Panc1 (cell line): ENCODE measurements at regions not wholly inside any gene's neighbourhood (a gene's known extent, or its start where the extent isn't known, plus 50 kb on each side); places are given as distances from the start of the nearest gene placed in this dataset.

ENCODE experiments used
- ATAC-seq: fragments of 200-7000 bp; cut with Tn5 transposase; 2 replicates; pipeline ENCODE4 v1.9.1; 2020; ENCODE audit warnings: mild to moderate bottlenecking, moderate library complexity
- BruUV-seq: library from RNA; stranded (reverse); fragments of 400-500 nt; replicated peaks from 2 replicates; lab custom pipeline; 2021; lab: Mats Ljungman, UMichigan
- CTCF ChIA-PET: fragments of 300-600 bp; sonication (Branson Sonifier 250); formaldehyde crosslinking; loops from one replicate; lab custom pipeline; 2022; ENCODE audit warnings: antibody characterized with exemption; lab: Charles Lee
- POLR2A ChIA-PET: fragments of 300-600 bp; sonication (Branson Sonifier 250); formaldehyde crosslinking; loops from one replicate; lab custom pipeline; 2022; ENCODE audit warnings: antibody characterized with exemption; lab: Charles Lee
- DNase-seq: peaks from one replicate; pipeline ENCODE4 v3.0.0-alpha.2; 2010; ENCODE audit warnings: low read depth, low spot score
- H3K27ac ChIP-seq: 2 replicates; pipeline ENCODE4 v1.5.1; 2011; ENCODE audit warnings: mild to moderate bottlenecking, low read length, inconsistent platforms
- H3K27me3 ChIP-seq: fragments of 200-500 bp; sonication (Bioruptor generic); 2 replicates; pipeline ENCODE4 v1.6.0; 2014; ENCODE audit warnings: low read length, inconsistent platforms; ENCODE audit not compliant: control insufficient read depth, insufficient read depth
- H3K36me3 ChIP-seq: fragments of 200-500 bp; sonication (Bioruptor generic); 2 replicates; pipeline ENCODE4 v1.5.1; 2014; ENCODE audit warnings: inconsistent platforms, mild to moderate bottlenecking, low read length, moderate library complexity; ENCODE audit not compliant: control insufficient read depth, insufficient read depth
- H3K4me1 ChIP-seq: 2 replicates; pipeline ENCODE4 v1.5.1; 2011; ENCODE audit warnings: inconsistent platforms, mild to moderate bottlenecking, low read length, moderate library complexity; ENCODE audit not compliant: control insufficient read depth, insufficient read depth
- H3K4me3 ChIP-seq, 2 experiments: 2 replicates each; pipeline ENCODE4 v1.5.1; 2011 to 2012; ENCODE audit warnings: low read depth in 2 of 2, low read length in 2 of 2, mild to moderate bottlenecking in 2 of 2, inconsistent platforms in 1 of 2, moderate library complexity in 1 of 2
- H3K9me3 ChIP-seq: fragments of 200-500 bp; sonication (Bioruptor generic); 2 replicates; pipeline ENCODE4 v1.5.1; 2014; ENCODE audit warnings: low read depth, mild to moderate bottlenecking, inconsistent platforms, low read length, moderate library complexity; ENCODE audit not compliant: control insufficient read depth, insufficient read depth
- POLR2AphosphoS5 ChIP-seq: IDR thresholded peaks from 2 replicates; pipeline ENCODE4 v1.6.1; 2012; ENCODE audit warnings: mild to moderate bottlenecking, low read depth, low read length, moderate library complexity
- SIN3A ChIP-seq: IDR thresholded peaks from 2 replicates; pipeline ENCODE4 v1.6.1; 2012; ENCODE audit warnings: low read depth, mild to moderate bottlenecking, low read length, moderate library complexity, borderline replicate concordance; ENCODE audit not compliant: insufficient read depth
- TCF7L2 ChIP-seq: IDR thresholded peaks from 2 replicates; pipeline ENCODE4 v1.6.1; 2011; ENCODE audit warnings: mild to moderate bottlenecking, low read depth, low read length, inconsistent platforms
- in situ Hi-C: cut with HindIII; loops from 2 replicates; pipeline ENCODE4 v1.10.0; 2016; ENCODE audit warnings: low sequenced_read_pairs, low pct_unique_long_range_greater_than_20kb
- intact Hi-C: fragments of 100-400 bp; cut with micrococcal nuclease; formaldehyde crosslinking; loops from one replicate; pipeline ENCODE4 v1.10.0; 2022; ENCODE audit not compliant: unreplicated experiment
- TF ChIP-seq, protein P1 (sequence below): fragments of 450-650 bp; IDR thresholded peaks from 2 replicates; pipeline ENCODE4 v1.5.1; 2017; ENCODE audit warnings: mild to moderate bottlenecking
- TF ChIP-seq, protein P2 (sequence below), 2 experiments: IDR thresholded peaks; 2 replicates each; pipeline ENCODE4 v1.6.1; 2011 to 2012; ENCODE audit warnings: low read depth in 2 of 2, control low read depth in 1 of 2, low read length in 1 of 2, mild to moderate bottlenecking in 1 of 2, moderate library complexity in 1 of 2; ENCODE audit not compliant: insufficient read depth in 1 of 2

DNA sequence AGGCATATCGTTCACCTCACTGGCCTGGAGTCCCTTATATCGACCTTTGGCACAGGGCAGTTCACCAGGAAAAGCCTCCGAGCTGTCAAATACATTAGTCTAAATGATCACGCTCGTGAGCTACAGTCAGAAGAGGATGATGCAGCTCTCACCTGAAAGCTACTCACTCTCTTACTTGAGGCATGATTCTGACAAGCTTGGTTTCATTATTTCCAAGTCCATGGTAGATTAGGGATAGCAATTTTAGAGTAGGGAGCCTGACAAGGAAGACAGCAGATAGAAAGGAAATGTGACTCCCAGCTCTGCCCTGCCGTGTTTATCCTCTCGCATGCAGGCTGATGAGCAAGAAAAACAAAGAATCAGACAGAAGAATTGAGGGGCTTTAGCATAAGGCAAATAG, 98.0 kb upstream of the MAP1B start:
- DNase-seq (no peak), ATAC-seq (no peak)
- Histone ChIP-seq H3K27me3 (peaks cover 18% of the 10 kb centered on the region), H3K27ac (no peak overlapping the region), H3K36me3 (no peaks in the 10 kb centered on the region), H3K9me3 (no peaks in the 10 kb centered on the region), H3K4me3 (no peak overlapping the region), H3K4me1 (no peaks in the 10 kb centered on the region)
- no TSS peak for BruUV-seq
- ChIA-PET POLR2A (no interaction called here), CTCF (no interaction called here)
- intact Hi-C loops (no loop called here), in situ Hi-C loops (no loop called here)
- TF ChIP-seq, protein P1, sequence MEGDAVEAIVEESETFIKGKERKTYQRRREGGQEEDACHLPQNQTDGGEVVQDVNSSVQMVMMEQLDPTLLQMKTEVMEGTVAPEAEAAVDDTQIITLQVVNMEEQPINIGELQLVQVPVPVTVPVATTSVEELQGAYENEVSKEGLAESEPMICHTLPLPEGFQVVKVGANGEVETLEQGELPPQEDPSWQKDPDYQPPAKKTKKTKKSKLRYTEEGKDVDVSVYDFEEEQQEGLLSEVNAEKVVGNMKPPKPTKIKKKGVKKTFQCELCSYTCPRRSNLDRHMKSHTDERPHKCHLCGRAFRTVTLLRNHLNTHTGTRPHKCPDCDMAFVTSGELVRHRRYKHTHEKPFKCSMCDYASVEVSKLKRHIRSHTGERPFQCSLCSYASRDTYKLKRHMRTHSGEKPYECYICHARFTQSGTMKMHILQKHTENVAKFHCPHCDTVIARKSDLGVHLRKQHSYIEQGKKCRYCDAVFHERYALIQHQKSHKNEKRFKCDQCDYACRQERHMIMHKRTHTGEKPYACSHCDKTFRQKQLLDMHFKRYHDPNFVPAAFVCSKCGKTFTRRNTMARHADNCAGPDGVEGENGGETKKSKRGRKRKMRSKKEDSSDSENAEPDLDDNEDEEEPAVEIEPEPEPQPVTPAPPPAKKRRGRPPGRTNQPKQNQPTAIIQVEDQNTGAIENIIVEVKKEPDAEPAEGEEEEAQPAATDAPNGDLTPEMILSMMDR = no peak
- no peak for TF ChIP-seq POLR2AphosphoS5
- no peak for TF ChIP-seq TCF7L2
- TF ChIP-seq, protein P2, sequence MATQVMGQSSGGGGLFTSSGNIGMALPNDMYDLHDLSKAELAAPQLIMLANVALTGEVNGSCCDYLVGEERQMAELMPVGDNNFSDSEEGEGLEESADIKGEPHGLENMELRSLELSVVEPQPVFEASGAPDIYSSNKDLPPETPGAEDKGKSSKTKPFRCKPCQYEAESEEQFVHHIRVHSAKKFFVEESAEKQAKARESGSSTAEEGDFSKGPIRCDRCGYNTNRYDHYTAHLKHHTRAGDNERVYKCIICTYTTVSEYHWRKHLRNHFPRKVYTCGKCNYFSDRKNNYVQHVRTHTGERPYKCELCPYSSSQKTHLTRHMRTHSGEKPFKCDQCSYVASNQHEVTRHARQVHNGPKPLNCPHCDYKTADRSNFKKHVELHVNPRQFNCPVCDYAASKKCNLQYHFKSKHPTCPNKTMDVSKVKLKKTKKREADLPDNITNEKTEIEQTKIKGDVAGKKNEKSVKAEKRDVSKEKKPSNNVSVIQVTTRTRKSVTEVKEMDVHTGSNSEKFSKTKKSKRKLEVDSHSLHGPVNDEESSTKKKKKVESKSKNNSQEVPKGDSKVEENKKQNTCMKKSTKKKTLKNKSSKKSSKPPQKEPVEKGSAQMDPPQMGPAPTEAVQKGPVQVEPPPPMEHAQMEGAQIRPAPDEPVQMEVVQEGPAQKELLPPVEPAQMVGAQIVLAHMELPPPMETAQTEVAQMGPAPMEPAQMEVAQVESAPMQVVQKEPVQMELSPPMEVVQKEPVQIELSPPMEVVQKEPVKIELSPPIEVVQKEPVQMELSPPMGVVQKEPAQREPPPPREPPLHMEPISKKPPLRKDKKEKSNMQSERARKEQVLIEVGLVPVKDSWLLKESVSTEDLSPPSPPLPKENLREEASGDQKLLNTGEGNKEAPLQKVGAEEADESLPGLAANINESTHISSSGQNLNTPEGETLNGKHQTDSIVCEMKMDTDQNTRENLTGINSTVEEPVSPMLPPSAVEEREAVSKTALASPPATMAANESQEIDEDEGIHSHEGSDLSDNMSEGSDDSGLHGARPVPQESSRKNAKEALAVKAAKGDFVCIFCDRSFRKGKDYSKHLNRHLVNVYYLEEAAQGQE (IDR thresholded peaks at IDR 0.05; ENCODE audit: insufficient read depth in 1 of 2, low read depth in 2 of 2, low read length in 1 of 2) = no peak
- TF ChIP-seq SIN3A = no peak

DNA sequence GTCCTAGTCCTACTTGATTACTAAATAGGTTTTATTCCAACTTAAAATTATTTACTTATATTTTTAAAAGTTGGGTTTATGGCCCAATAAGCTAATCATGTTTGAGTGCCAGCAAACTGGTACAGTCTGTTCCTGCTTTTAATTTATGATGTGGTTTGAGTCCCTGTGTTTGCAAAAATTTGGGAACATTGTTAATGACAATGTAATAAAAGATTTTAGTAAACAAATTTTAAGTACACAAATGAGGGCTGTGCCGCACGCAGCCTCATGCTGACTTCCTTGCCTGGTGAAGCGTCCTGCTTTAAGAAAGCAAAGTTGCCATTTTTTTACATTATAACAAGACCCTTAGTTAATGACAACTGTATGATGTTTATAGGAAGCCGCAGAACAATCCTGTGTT, 96.8 kb upstream of the MAP1B start:
- H3K27ac ChIP-seq = no peak overlapping the region
- no peaks in the 10 kb centered on the region for H3K9me3 ChIP-seq
- TF ChIP-seq, protein P1 = no peak
- TF ChIP-seq POLR2AphosphoS5 (no peak), SIN3A (no peak), TCF7L2 (no peak)
- TF ChIP-seq, protein P2 (IDR thresholded peaks at IDR 0.05; ENCODE audit: insufficient read depth in 1 of 2, low read depth in 2 of 2, low read length in 1 of 2) = no peak
- in situ Hi-C loops = no loop called here
- H3K36me3 ChIP-seq = no peaks in the 10 kb centered on the region
- intact Hi-C loops = no loop called here
- ChIA-PET CTCF (no interaction called here), POLR2A (no interaction called here)
- H3K4me1 ChIP-seq = no peaks in the 10 kb centered on the region
- peaks cover 17% of the 10 kb centered on the region for H3K27me3 ChIP-seq
- BruUV-seq = no TSS peak
- ATAC-seq = no peak
- DNase-seq = no peak
- no peak overlapping the region for H3K4me3 ChIP-seq
